ENCODE measurements at regions not wholly inside any gene's neighbourhood (a gene's known extent, or its start where the extent isn't known, plus 50 kb on each side); places are given as distances from the start of the nearest gene placed in this dataset.

DNA sequence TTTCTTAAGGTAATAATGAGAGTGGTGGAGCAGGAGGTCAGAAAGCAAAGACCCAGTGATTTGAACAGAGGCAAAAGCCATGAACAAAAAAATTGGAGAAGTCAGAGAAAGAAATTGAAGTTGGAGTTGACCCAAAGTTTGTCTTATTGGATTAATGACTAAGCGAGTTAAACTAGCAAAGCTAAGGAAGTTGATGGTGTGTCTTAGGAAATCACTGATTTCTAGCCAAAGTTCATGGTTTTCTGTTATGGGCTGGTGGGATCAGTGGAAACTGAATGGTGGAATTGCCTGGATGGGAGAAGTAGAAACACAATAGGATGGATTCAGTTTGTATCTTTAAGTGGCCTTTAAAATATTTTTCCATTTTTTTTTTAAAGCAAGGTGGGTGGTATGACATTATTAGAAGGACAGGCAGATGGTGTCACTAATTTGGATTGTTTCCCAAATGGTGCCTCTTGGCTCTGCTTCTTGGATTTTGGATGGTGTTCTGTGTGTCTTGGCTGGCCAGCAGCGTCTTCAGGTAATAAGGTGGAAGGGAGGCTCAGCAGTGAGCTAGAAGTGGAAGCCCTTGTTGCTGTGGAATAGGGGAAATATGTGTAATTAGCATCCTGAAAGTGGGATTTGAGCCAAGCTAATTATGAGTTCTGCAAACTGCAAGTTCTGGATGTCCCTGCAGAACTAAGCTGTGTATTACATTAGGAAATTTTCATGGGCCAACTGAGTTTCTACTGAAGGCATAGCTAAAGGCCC lies 302.9 kb downstream of the LMO7 start:
- Mint-ChIP-seq H3K27ac (no peak overlapping the region), H3K4me1 (ENCODE audit: low read depth in 2 of 2) (no peaks in the 10 kb centered on the region), H3K4me3 (no peak overlapping the region), H3K36me3 (ENCODE audit: insufficient read depth) (no peaks in the 10 kb centered on the region), H3K9me3 (no peaks in the 10 kb centered on the region), H3K27me3 (peaks cover 0 to 5% of the 10 kb centered on the region in 2 donors)
- no peak for ATAC-seq (replicated peaks)
- no peak for DNase-seq

- Mint-ChIP-seq H3K36me3 (ENCODE audit: insufficient read depth) (no peaks in the 10 kb centered on the region), H3K9me3 (no peaks in the 10 kb centered on the region), H3K27me3 (no peaks in the 10 kb centered on the region), H3K4me3 (no peak overlapping the region), H3K27ac (no peak overlapping the region), H3K4me1 (ENCODE audit: low read depth in 2 of 2) (no peaks in the 10 kb centered on the region)
- ATAC-seq (replicated peaks) (no peak), DNase-seq (no peak)
Measured at GRCh38 chr13:75936791-75937190, 300.7 kb downstream of the LMO7 start.

DNA sequence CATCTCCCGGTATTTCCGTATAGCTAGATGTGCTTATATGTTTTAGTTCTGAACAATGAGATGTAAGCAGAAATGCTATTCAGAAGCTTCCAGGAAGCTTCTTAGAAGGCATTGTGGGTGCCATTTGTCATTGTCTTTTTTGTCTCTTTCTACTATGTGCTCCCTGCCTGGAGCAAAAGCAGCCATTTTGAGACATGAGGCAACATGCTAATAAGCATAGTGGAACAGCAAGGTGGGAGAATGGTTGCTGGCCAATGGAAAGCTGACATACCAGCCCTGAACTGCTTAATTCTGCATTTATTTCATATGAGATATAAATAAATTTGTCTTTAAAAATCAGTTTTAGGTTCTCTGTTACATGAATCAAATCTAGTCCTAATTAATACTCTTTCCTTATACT lies 299.7 kb downstream of the LMO7 start:
- no peak for DNase-seq
- Mint-ChIP-seq H3K27ac (no peak overlapping the region), H3K27me3 (peaks cover 0 to 5% of the 10 kb centered on the region in 2 donors)

DNA sequence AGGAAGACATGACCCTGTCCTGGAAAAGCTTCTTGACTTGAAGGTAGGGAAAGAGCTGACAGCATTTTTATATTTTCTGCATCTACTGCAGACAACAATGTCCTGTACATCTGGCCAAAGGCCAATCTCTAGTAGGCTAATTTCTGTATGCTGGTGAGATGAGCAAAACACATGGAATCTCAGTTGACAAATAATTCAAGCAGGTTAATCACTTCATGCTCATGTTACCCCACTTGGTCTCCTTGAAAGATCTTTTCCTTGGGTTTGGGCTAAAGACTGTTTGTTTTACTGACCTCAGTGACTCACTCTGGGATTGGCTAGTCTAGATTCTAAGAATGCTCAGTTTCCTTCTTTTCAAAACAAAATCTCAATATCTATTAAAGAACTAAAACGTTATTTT lies 298.8 kb downstream of the LMO7 start:
- Mint-ChIP-seq H3K4me3 (no peak overlapping the region), H3K27ac (no peak overlapping the region), H3K9me3 (no peaks in the 10 kb centered on the region), H3K27me3 (peaks cover 0 to 7% of the 10 kb centered on the region in 2 donors), H3K36me3 (ENCODE audit: insufficient read depth) (no peaks in the 10 kb centered on the region), H3K4me1 (ENCODE audit: low read depth in 2 of 2) (no peaks in the 10 kb centered on the region)
- no peak for DNase-seq
- ATAC-seq (replicated peaks): no peak

More for the DNA sequence above, 299.7 kb downstream of the LMO7 start:
- Mint-ChIP-seq H3K9me3 (no peaks in the 10 kb centered on the region), H3K4me3 (no peak overlapping the region), H3K4me1 (ENCODE audit: low read depth in 2 of 2) (no peaks in the 10 kb centered on the region), H3K36me3 (ENCODE audit: insufficient read depth) (no peaks in the 10 kb centered on the region)
- no peak for ATAC-seq (replicated peaks)

DNA sequence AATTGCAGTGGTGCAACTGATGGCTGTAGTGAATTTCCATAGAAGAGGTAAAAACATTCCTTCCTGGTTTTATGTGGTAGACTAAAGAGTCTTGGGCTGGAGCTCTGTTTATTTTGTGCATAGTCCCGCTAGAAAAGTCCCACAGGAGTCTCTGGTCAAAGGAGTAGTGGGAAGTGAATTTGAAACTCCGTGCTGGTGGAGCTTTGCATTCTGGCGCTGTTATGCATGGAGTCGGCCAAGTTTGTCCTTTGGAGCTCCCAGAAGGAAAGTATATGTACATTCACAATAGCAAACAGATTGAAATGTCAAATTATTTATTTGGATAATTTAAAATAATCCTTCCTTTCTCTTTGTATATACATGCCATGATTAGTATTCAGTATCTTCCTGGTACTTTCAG lies 296.5 kb downstream of the LMO7 start:
- no peak for DNase-seq
- no peak for ATAC-seq (replicated peaks)
- no peak overlapping the region for H3K27ac Mint-ChIP-seq
- no peaks in the 10 kb centered on the region for H3K36me3 Mint-ChIP-seq (ENCODE audit: insufficient read depth)
- no peak overlapping the region for H3K4me3 Mint-ChIP-seq
- H3K27me3 Mint-ChIP-seq: peaks cover 0 to 7% of the 10 kb centered on the region in 2 donors
- H3K4me1 Mint-ChIP-seq (ENCODE audit: low read depth in 2 of 2): no peaks in the 10 kb centered on the region
- H3K9me3 Mint-ChIP-seq: no peaks in the 10 kb centered on the region

DNA sequence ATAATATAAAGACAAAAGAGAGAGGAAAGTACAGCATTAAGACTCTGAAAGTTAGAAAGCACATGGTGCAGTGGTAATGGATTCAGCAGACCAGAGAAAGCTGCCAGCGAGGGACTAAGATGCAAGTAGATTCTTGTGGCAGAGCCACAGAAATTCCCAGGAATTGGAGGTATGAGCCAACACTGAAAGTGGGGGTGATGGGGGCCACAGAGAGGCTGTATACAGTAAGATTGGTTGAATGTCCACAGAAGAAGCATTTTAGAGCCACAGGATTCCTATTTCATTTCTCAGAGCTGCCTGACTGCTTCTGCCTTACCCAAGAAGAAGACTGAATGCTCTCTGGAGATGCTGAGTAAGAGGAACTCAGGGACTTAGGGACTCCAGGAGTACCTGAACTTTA lies 295.0 kb downstream of the LMO7 start:
- Mint-ChIP-seq H3K27me3 (peaks cover 0 to 7% of the 10 kb centered on the region in 2 donors), H3K36me3 (ENCODE audit: insufficient read depth) (no peaks in the 10 kb centered on the region), H3K4me1 (ENCODE audit: low read depth in 2 of 2) (no peaks in the 10 kb centered on the region), H3K27ac (no peak overlapping the region), H3K4me3 (no peak overlapping the region), H3K9me3 (no peaks in the 10 kb centered on the region)
- DNase-seq (no peak), ATAC-seq (replicated peaks) (no peak)

GRCh38 chr13:75929076-75929475 lies 292.9 kb downstream of the LMO7 start:
- H3K27me3 Mint-ChIP-seq: peaks cover 0 to 7% of the 10 kb centered on the region in 2 donors
- no peak overlapping the region for H3K4me3 Mint-ChIP-seq
- no peak for ATAC-seq (replicated peaks)
- H3K27ac Mint-ChIP-seq: no peak overlapping the region
- H3K9me3 Mint-ChIP-seq: no peaks in the 10 kb centered on the region
- H3K4me1 Mint-ChIP-seq (ENCODE audit: low read depth in 2 of 2): no peaks in the 10 kb centered on the region
- no peaks in the 10 kb centered on the region for H3K36me3 Mint-ChIP-seq (ENCODE audit: insufficient read depth)
- no peak for DNase-seq

GRCh38 chr13:75927183-75927669 lies 291.1 kb downstream of the LMO7 start:
- no peak for DNase-seq
- Mint-ChIP-seq H3K27ac (no peak overlapping the region), H3K9me3 (no peaks in the 10 kb centered on the region), H3K4me3 (no peak overlapping the region), H3K36me3 (ENCODE audit: insufficient read depth) (no peaks in the 10 kb centered on the region), H3K27me3 (peaks cover 5 to 7% of the 10 kb centered on the region in 2 donors), H3K4me1 (ENCODE audit: low read depth in 2 of 2) (no peaks in the 10 kb centered on the region)
- ATAC-seq (replicated peaks): no peak

DNA sequence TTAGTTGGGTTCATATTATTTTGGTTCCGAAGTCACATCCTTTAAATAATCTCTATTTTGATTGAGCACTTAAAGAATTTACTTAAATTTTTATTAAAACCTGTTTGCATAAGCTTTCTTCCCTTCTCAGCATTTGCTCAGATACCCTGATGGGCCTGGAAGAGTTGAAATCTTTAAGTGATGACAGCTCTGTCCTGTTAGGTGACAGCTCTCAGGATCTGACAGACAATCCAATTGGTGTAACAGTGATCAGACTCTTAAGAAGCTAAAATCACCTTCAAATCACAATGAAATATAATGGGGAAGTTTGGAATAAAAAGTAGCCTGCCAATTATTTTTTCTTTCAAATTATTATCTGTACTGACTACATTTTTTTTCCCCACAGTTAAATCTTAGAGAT lies 284.4 kb downstream of the LMO7 start:
- no peak for ATAC-seq (replicated peaks)
- Mint-ChIP-seq H3K27me3 (peaks cover 16 to 26% of the 10 kb centered on the region in 2 donors), H3K27ac (no peak overlapping the region), H3K9me3 (no peaks in the 10 kb centered on the region), H3K4me1 (ENCODE audit: low read depth in 2 of 2) (no peaks in the 10 kb centered on the region), H3K4me3 (no peak overlapping the region), H3K36me3 (ENCODE audit: insufficient read depth) (no peaks in the 10 kb centered on the region)
- no peak for DNase-seq

- no peaks in the 10 kb centered on the region for H3K9me3 Mint-ChIP-seq
- peaks cover 16 to 26% of the 10 kb centered on the region in 2 donors for H3K27me3 Mint-ChIP-seq
- DNase-seq (no peak), ATAC-seq (replicated peaks) (no peak)
- H3K4me3 Mint-ChIP-seq: no peak overlapping the region
- H3K4me1 Mint-ChIP-seq (ENCODE audit: low read depth in 2 of 2): no peaks in the 10 kb centered on the region
- no peaks in the 10 kb centered on the region for H3K36me3 Mint-ChIP-seq (ENCODE audit: insufficient read depth)
- no peak overlapping the region for H3K27ac Mint-ChIP-seq
Measured at GRCh38 chr13:75919660-75920199, 283.6 kb downstream of the LMO7 start.

DNA sequence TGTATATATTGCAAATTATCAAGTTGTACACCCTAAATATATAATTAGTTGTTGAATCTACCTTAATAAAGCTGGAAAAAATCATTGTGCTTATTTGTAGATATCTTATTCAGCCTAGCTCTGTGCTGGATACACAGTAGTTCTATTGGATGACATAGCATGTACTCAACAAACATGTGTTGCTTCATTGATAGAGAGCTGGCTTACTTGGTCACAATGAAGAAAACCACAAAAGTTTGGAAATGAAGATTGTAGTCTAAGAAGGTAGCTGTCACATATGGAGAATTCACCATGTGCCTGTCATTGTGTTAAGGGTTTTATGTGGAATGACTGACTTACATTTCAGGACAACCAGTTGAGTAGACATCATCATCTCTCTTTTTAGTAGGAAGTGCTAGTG lies 278.9 kb downstream of the LMO7 start:
- Mint-ChIP-seq H3K4me3 (no peak overlapping the region), H3K27ac (no peak overlapping the region), H3K36me3 (ENCODE audit: insufficient read depth) (no peaks in the 10 kb centered on the region), H3K9me3 (no peaks in the 10 kb centered on the region), H3K27me3 (peaks cover 11 to 26% of the 10 kb centered on the region in 2 donors), H3K4me1 (ENCODE audit: low read depth in 2 of 2) (no peaks in the 10 kb centered on the region)
- DNase-seq (no peak), ATAC-seq (replicated peaks) (no peak)

- Mint-ChIP-seq H3K4me1 (ENCODE audit: low read depth in 2 of 2) (no peaks in the 10 kb centered on the region), H3K27ac (no peak overlapping the region), H3K36me3 (ENCODE audit: insufficient read depth) (no peaks in the 10 kb centered on the region), H3K9me3 (no peaks in the 10 kb centered on the region), H3K27me3 (peaks cover 11 to 26% of the 10 kb centered on the region in 2 donors), H3K4me3 (no peak overlapping the region)
- no peak for DNase-seq
- ATAC-seq (replicated peaks): no peak
Measured at GRCh38 chr13:75913925-75914324, 277.8 kb downstream of the LMO7 start.

DNA sequence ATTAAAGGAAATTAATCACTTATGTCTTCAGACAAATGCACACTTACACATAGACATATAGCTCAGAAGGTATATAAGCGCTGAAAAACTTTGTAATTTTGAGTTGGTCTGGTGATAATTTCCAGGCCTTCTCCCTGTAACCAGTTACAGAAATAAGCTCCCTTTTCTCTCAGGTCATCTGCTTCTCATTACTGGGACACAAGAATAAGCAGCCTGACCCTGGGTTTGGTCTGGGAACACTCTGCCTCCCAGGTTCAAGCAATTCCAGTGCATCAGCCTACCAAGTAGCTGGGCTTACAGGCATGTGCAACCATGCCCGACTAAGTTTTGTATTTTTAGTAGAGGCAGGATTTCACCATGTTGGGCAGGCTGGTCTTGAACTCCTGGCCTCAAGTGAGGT lies 274.5 kb downstream of the LMO7 start:
- ATAC-seq (replicated peaks) (no peak), DNase-seq (no peak)
- Mint-ChIP-seq H3K27ac (no peak overlapping the region), H3K27me3 (peaks cover 6 to 21% of the 10 kb centered on the region in 2 donors), H3K4me3 (no peak overlapping the region), H3K4me1 (ENCODE audit: low read depth in 2 of 2) (no peaks in the 10 kb centered on the region), H3K36me3 (ENCODE audit: insufficient read depth) (no peaks in the 10 kb centered on the region), H3K9me3 (no peaks in the 10 kb centered on the region)

Measured in effector memory CD8-positive, alpha-beta T cell (primary cell).